ENCODE measurements at regions not wholly inside any gene's neighbourhood (a gene's known extent, or its start where the extent isn't known, plus 50 kb on each side); places are given as distances from the start of the nearest gene placed in this dataset.
A peak's percentile ranks its signal among the peaks of the same experiment; 100 is the strongest.

GRCh38 chr20:55273149-55273548 lies 732.2 kb downstream of the CBLN4 start:
- no peak for TF ChIP-seq CTCF (IDR thresholded peaks at IDR 0.05)
- TF ChIP-seq POLR2AphosphoS5 (IDR thresholded peaks at IDR 0.05): no peak
- TF ChIP-seq EP300 (IDR thresholded peaks at IDR 0.05): peak in 1 of 4 donors; percentile 9
- no peak for TF ChIP-seq POLR2A (IDR thresholded peaks at IDR 0.05)
